B cell (primary cell): ENCODE measurements at regions not wholly inside any gene's neighbourhood (a gene's known extent, or its start where the extent isn't known, plus 50 kb on each side); places are given as distances from the start of the nearest gene placed in this dataset.

Experiments
- ATAC-seq: fragments of 200-7000 bp; cut with Tn5 transposase; one replicate; pipeline ENCODE4 v1.10.0; 2021; ENCODE audit warnings: low read depth, mild to moderate bottlenecking, moderate number of reproducible peaks, moderate library complexity
- CTCF ChIA-PET: fragments of 350-600 bp; sonication (Branson Sonifier 250); formaldehyde crosslinking; loops from one replicate; lab custom pipeline; 2021; ENCODE audit warnings: antibody characterized with exemption, inconsistent platforms; lab: Charles Lee
- POLR2A ChIA-PET: fragments of 350-600 bp; sonication (Branson Sonifier 250); formaldehyde crosslinking; loops from one replicate; lab custom pipeline; 2021; ENCODE audit warnings: antibody characterized with exemption; lab: Charles Lee
- DNase-seq: peaks from one replicate; pipeline ENCODE4 v3.0.0; 2013
- H2AFZ ChIP-seq: 2 replicates; pipeline ENCODE4 v1.6.1; 2012; ENCODE audit warnings: mild to moderate bottlenecking, low read depth, low read length; ENCODE audit not compliant: insufficient read depth, poor library complexity, severe bottlenecking
- H3K27ac ChIP-seq, 2 donors: 1 replicate in 1 of 2; 2 replicates in 1 of 2; pipeline ENCODE4 v1.5.1; 2012 to 2013; ENCODE audit warnings: low read length in 2 of 2, mild to moderate bottlenecking in 2 of 2, moderate library complexity in 1 of 2
- H3K27me3 ChIP-seq, 4 experiments: fragments of 200-600 bp in 1 of 4; sonication (generic) in 1 of 4; replicated peaks in 1 of 4; 1 replicate in 2 of 4; 2 replicates in 2 of 4; pipeline versions ENCODE4 v1.6.1 to v1.7.0; 2013 to 2016; ENCODE audit warnings: low read length in 3 of 4, mild to moderate bottlenecking in 2 of 4, mixed read lengths in 1 of 4, moderate library complexity in 1 of 4; ENCODE audit not compliant: insufficient read depth in 4 of 4, control insufficient read depth in 3 of 4; ENCODE audit errors: control extremely low read depth in 1 of 4
- H3K36me3 ChIP-seq, 2 experiments: replicated peaks in 1 of 2; 1 replicate in 1 of 2; 2 replicates in 1 of 2; pipeline versions ENCODE4 v1.6.1 to v1.7.1; 2013; ENCODE audit warnings: low read length in 1 of 2; ENCODE audit not compliant: insufficient read depth in 2 of 2, control insufficient read depth in 1 of 2; ENCODE audit errors: control extremely low read depth in 1 of 2, extremely low read depth in 1 of 2
- H3K4me1 ChIP-seq, 2 donors: fragments of 200-600 bp in 1 of 2; sonication (generic) in 1 of 2; 1 replicate in 1 of 2; 2 replicates in 1 of 2; pipeline versions ENCODE4 v1.5.1 to v1.6.1; 2013 to 2017; ENCODE audit warnings: low read length in 2 of 2; ENCODE audit not compliant: control insufficient read depth in 2 of 2, insufficient read depth in 2 of 2
- H3K4me2 ChIP-seq: replicated peaks from 2 replicates; pipeline ENCODE3; 2012; ENCODE audit warnings: mild to moderate bottlenecking, low read depth, low read length; ENCODE audit not compliant: poor library complexity, severe bottlenecking
- H3K4me3 ChIP-seq, 5 experiments: fragments of 200-600 bp in 1 of 5; sonication (generic) in 1 of 5; 1 replicate in 3 of 5; 2 replicates in 2 of 5; pipeline versions ENCODE4 v1.5.1 to v1.7.0; 2011 to 2016; ENCODE audit warnings: low read length in 4 of 5, mild to moderate bottlenecking in 4 of 5, low read depth in 2 of 5, control low read depth in 1 of 5, moderate library complexity in 1 of 5; ENCODE audit not compliant: insufficient read depth in 1 of 5; ENCODE audit errors: control extremely low read depth in 1 of 5, extremely low read depth in 1 of 5
- H3K79me2 ChIP-seq: fragments of 200-600 bp; sonication (generic); one replicate; pipeline ENCODE4 v1.6.0; 2016; ENCODE audit warnings: low read length; ENCODE audit not compliant: control insufficient read depth, insufficient read depth
- H3K9ac ChIP-seq: fragments of 200-600 bp; sonication (generic); 2 replicates; pipeline ENCODE4 v1.6.1; 2017; ENCODE audit warnings: mild to moderate bottlenecking, low read length, moderate library complexity
- H3K9me3 ChIP-seq, 3 donors: one replicate each; pipeline versions ENCODE4 v1.6.1 to v1.7.1; 2013; ENCODE audit warnings: low read length in 2 of 3; ENCODE audit not compliant: control insufficient read depth in 2 of 3, insufficient read depth in 1 of 3; ENCODE audit errors: control extremely low read depth in 1 of 3
- H4K20me1 ChIP-seq: 2 replicates; pipeline ENCODE4 v1.6.0; 2012; ENCODE audit warnings: mild to moderate bottlenecking, low read length; ENCODE audit not compliant: insufficient read depth, control insufficient read depth, poor library complexity, severe bottlenecking
- H3K27ac Mint-ChIP-seq: one replicate; pipeline ENCODE4 v1.8.0; 2021; ENCODE audit warnings: mixed read lengths
- H3K27me3 Mint-ChIP-seq: one replicate; pipeline ENCODE4 v1.8.0; 2021; ENCODE audit warnings: mixed read lengths
- H3K4me1 Mint-ChIP-seq: one replicate; pipeline ENCODE4 v1.8.0; 2021; ENCODE audit warnings: mixed read lengths
- H3K4me3 Mint-ChIP-seq: one replicate; pipeline ENCODE4 v1.8.0; 2021; ENCODE audit warnings: mixed read lengths
- H3K9me3 Mint-ChIP-seq: one replicate; pipeline ENCODE4 v1.8.0; 2022; ENCODE audit warnings: mixed read lengths; ENCODE audit not compliant: insufficient read depth
- EZH2 ChIP-seq: IDR thresholded peaks from 2 replicates; pipeline ENCODE4 v1.6.1; 2012; ENCODE audit warnings: borderline replicate concordance, low read depth, mild to moderate bottlenecking, moderate library complexity, low read length; ENCODE audit not compliant: insufficient read depth, poor library complexity, severe bottlenecking
- WGBS: methylation state at CpG from one replicate; pipeline ENCODE4 v1.1.5; 2013; ENCODE audit warnings: missing lambda C conversion rate; ENCODE audit not compliant: insufficient coverage; 5-methylcytosine and 5-hydroxymethylcytosine counted together
- intact Hi-C: fragments of 100-400 bp; cut with micrococcal nuclease; formaldehyde crosslinking; loops from one replicate; pipeline ENCODE4 v1.10.0; 2022
- TF ChIP-seq, protein P1 (sequence below): fragments of 200-600 bp; IDR thresholded peaks from one replicate; pipeline ENCODE4 v1.8.0; 2022; ENCODE audit warnings: antibody characterized with exemption, mild to moderate bottlenecking

- Histone ChIP-seq H3K27me3 (no peaks in the 10 kb centered on the region), H2AFZ (no peak overlapping the region), H3K9me3 (no peaks in the 10 kb centered on the region), H3K4me1 (no peaks in the 10 kb centered on the region), H4K20me1 (no peaks in the 10 kb centered on the region), H3K36me3 (no peaks in the 10 kb centered on the region), H3K4me3 (no peak overlapping the region), H3K9ac (no peak overlapping the region), H3K4me2 (no peak overlapping the region), H3K79me2 (no peaks in the 10 kb centered on the region), H3K27ac (no peak overlapping the region)
- intact Hi-C loops = no loop called here
- peaks cover 3% of the 10 kb centered on the region for H3K27me3 Mint-ChIP-seq
- TF ChIP-seq EZH2 = no peak
- TF ChIP-seq, protein P1, sequence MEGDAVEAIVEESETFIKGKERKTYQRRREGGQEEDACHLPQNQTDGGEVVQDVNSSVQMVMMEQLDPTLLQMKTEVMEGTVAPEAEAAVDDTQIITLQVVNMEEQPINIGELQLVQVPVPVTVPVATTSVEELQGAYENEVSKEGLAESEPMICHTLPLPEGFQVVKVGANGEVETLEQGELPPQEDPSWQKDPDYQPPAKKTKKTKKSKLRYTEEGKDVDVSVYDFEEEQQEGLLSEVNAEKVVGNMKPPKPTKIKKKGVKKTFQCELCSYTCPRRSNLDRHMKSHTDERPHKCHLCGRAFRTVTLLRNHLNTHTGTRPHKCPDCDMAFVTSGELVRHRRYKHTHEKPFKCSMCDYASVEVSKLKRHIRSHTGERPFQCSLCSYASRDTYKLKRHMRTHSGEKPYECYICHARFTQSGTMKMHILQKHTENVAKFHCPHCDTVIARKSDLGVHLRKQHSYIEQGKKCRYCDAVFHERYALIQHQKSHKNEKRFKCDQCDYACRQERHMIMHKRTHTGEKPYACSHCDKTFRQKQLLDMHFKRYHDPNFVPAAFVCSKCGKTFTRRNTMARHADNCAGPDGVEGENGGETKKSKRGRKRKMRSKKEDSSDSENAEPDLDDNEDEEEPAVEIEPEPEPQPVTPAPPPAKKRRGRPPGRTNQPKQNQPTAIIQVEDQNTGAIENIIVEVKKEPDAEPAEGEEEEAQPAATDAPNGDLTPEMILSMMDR = no peak
- POLR2A ChIA-PET = no interaction called here
- CTCF ChIA-PET = interaction anchor here (1.3 kb wide), 1 partner anchor 25 kb away, joined by 3 read pairs; no protein-coding TSS in a partner anchor
- H3K4me3 Mint-ChIP-seq = no peak overlapping the region
- DNase-seq (no peak), ATAC-seq (no peak)
- H3K9me3 Mint-ChIP-seq = no peaks in the 10 kb centered on the region
- H3K27ac Mint-ChIP-seq = no peak overlapping the region
- H3K4me1 Mint-ChIP-seq = no peaks in the 10 kb centered on the region
- WGBS = no CpG with 5 or more reads among the region's 2 CpGs
These were observed 167.9 kb downstream of the AREG start for GRCh38 chr4:74612837-74613236.

DNA sequence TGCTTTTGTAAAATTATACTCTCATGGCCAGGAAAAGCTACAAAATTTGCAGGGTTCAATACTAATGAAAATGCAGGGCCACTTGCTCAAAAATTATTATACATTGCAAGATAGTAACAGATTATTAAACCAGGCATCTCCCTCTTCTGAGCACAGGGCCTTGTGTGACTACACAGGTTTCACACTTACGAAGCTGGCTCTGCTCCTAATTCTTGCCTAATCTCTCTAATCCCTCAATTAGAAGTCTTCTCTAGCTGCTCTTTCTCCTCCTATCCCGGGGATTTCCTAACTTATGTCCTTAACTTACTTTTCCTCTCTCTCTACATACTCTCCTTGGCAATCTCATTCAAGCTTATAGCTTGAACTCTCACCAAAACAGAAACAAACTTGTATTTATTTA lies 168.3 kb downstream of the AREG start:
- Histone ChIP-seq H2AFZ (no peak overlapping the region), H3K4me3 (no peak overlapping the region), H4K20me1 (no peaks in the 10 kb centered on the region), H3K79me2 (no peaks in the 10 kb centered on the region), H3K9me3 (no peaks in the 10 kb centered on the region), H3K4me1 (no peaks in the 10 kb centered on the region), H3K27me3 (no peaks in the 10 kb centered on the region), H3K4me2 (no peak overlapping the region), H3K36me3 (no peaks in the 10 kb centered on the region), H3K27ac (no peak overlapping the region), H3K9ac (no peak overlapping the region)
- CTCF ChIA-PET = interaction anchor here (1.3 kb wide), 1 partner anchor 25 kb away, joined by 3 read pairs; no protein-coding TSS in a partner anchor
- H3K27me3 Mint-ChIP-seq = peaks cover 3% of the 10 kb centered on the region
- no peak overlapping the region for H3K4me3 Mint-ChIP-seq
- no peak overlapping the region for H3K27ac Mint-ChIP-seq
- POLR2A ChIA-PET = no interaction called here
- WGBS = 100% methylated on average over 1 of the region's 2 CpGs
- ATAC-seq = no peak
- DNase-seq = no peak
- TF ChIP-seq, protein P1 = no peak
- no peak for TF ChIP-seq EZH2
- intact Hi-C loops = no loop called here
- H3K9me3 Mint-ChIP-seq = no peaks in the 10 kb centered on the region
- no peaks in the 10 kb centered on the region for H3K4me1 Mint-ChIP-seq
